ENCODE measurements at regions not wholly inside any gene's neighbourhood (a gene's known extent, or its start where the extent isn't known, plus 50 kb on each side); places are given as distances from the start of the nearest gene placed in this dataset.

DNA sequence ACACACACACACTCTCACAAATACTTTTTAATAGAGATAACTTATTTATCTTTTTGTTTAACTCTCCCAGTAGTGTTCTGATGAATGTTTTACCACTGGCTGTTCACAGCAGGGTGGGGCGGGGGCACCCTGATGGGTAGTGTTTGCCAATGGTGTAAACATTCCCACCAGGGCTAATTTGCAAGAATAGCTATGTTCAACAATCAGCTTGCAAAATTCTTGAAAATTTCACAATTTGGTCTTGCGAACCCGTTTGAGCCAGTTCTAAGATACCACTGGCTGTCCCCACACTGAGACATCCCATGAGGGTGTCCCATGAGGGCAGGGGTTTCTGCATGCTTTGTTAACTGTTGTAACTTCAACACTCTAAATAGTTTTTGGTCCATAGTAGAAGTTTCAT, 348.5 kb downstream of the CXCL12 start:
- TF ChIP-seq, protein P1, sequence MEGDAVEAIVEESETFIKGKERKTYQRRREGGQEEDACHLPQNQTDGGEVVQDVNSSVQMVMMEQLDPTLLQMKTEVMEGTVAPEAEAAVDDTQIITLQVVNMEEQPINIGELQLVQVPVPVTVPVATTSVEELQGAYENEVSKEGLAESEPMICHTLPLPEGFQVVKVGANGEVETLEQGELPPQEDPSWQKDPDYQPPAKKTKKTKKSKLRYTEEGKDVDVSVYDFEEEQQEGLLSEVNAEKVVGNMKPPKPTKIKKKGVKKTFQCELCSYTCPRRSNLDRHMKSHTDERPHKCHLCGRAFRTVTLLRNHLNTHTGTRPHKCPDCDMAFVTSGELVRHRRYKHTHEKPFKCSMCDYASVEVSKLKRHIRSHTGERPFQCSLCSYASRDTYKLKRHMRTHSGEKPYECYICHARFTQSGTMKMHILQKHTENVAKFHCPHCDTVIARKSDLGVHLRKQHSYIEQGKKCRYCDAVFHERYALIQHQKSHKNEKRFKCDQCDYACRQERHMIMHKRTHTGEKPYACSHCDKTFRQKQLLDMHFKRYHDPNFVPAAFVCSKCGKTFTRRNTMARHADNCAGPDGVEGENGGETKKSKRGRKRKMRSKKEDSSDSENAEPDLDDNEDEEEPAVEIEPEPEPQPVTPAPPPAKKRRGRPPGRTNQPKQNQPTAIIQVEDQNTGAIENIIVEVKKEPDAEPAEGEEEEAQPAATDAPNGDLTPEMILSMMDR (IDR thresholded peaks at IDR 0.05; ENCODE audit: low read depth, low read length, missing input control) = no peak
- TF ChIP-seq, protein P2, sequence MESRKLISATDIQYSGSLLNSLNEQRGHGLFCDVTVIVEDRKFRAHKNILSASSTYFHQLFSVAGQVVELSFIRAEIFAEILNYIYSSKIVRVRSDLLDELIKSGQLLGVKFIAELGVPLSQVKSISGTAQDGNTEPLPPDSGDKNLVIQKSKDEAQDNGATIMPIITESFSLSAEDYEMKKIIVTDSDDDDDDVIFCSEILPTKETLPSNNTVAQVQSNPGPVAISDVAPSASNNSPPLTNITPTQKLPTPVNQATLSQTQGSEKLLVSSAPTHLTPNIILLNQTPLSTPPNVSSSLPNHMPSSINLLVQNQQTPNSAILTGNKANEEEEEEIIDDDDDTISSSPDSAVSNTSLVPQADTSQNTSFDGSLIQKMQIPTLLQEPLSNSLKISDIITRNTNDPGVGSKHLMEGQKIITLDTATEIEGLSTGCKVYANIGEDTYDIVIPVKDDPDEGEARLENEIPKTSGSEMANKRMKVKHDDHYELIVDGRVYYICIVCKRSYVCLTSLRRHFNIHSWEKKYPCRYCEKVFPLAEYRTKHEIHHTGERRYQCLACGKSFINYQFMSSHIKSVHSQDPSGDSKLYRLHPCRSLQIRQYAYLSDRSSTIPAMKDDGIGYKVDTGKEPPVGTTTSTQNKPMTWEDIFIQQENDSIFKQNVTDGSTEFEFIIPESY (IDR thresholded peaks at IDR 0.05) = no peak
- TF ChIP-seq NR2F2 (IDR thresholded peaks at IDR 0.05) (no peak), RAD21 (IDR thresholded peaks at IDR 0.05) (no peak), JUND (IDR thresholded peaks at IDR 0.05) (no peak), YY1 (IDR thresholded peaks at IDR 0.05) (no peak), HNF4G (IDR thresholded peaks at IDR 0.05) (no peak), SP1 (IDR thresholded peaks at IDR 0.05) (no peak), FOXA1 (IDR thresholded peaks at IDR 0.05) (no peak), EGR1 (IDR thresholded peaks at IDR 0.05; ENCODE audit: low read depth in 2 of 2) (no peak)
- TF ChIP-seq, protein P3, sequence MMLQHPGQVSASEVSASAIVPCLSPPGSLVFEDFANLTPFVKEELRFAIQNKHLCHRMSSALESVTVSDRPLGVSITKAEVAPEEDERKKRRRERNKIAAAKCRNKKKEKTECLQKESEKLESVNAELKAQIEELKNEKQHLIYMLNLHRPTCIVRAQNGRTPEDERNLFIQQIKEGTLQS (IDR thresholded peaks at IDR 0.05) = no peak
- TF ChIP-seq, protein P4, sequence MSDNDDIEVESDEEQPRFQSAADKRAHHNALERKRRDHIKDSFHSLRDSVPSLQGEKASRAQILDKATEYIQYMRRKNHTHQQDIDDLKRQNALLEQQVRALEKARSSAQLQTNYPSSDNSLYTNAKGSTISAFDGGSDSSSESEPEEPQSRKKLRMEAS (IDR thresholded peaks at IDR 0.05) = no peak

All from liver (tissue), 3 donors.